ENCODE measurements at regions not wholly inside any gene's neighbourhood (a gene's known extent, or its start where the extent isn't known, plus 50 kb on each side); places are given as distances from the start of the nearest gene placed in this dataset.

DNA sequence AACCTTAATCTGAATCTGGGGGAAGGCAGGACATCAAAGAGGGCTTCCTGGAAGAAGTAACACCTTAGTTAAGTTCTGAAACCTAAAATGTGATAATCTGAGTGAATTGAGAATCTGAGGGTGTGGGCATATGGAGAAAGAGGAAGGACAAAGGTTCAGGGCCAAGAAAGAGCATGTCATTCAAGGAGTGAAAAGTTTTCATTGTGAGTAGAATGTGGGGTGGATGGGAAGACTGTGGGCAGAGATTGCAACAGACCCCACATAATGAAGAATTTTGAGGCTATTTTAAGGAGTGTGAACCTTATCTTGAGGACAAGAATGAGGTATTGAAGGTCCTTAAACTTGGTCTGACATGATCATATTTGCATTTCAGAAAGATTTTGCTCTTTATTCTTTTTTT is 227.2 kb downstream of the PTGER3 start:
- ChIA-PET POLR2A (no interaction called here), RAD21 (ENCODE audit: low non-redundant PET in 1 of 2, low total read pairs in 2 of 2, uncharacterized antibody in 2 of 2, unreplicated experiment in 2 of 2) (no interaction called here), CTCF (interaction anchor here (0.7 kb wide), 1 partner anchor 293 kb away, joined by 3 read pairs; no protein-coding TSS in a partner anchor)
- no peak overlapping the region for H3K4me3 ChIP-seq (replicated peaks in 1 of 2; ENCODE audit: low read depth in 1 of 2, low read length in 2 of 2)
- H2AFZ ChIP-seq (ENCODE audit: low read depth, low read length, poor library complexity, severe bottlenecking), result no peak overlapping the region
- DNase-seq (ENCODE audit: low read depth, low spot score), result no peak
- no peak for ATAC-seq
- no peaks in the 10 kb centered on the region for H3K79me2 ChIP-seq (ENCODE audit: insufficient read depth, low read length)
- no peaks in the 10 kb centered on the region for H3K36me3 ChIP-seq (ENCODE audit: control insufficient read depth in 1 of 2, insufficient read depth in 2 of 2, low read length in 2 of 2)
- no TSS peak for BruUV-seq (replicated peaks)
- H3K4me1 ChIP-seq (ENCODE audit: control insufficient read depth in 1 of 2, insufficient read depth in 2 of 2, low read length in 2 of 2), result no peaks in the 10 kb centered on the region
- H4K20me1 ChIP-seq (ENCODE audit: insufficient read depth), result no peaks in the 10 kb centered on the region
- H3K9me2 ChIP-seq (ENCODE audit: insufficient read depth), result no peaks in the 10 kb centered on the region
- peaks cover 10% of the 10 kb centered on the region; the same call in 1 of the 2 replicates for H3K27me3 ChIP-seq (ENCODE audit: insufficient read depth, low read length)
- intact Hi-C loops (cut with micrococcal nuclease), result no loop called here
- TF ChIP-seq SP1 (IDR thresholded peaks at IDR 0.05; ENCODE audit: low read depth), result no peak
- TF ChIP-seq CBX3 (IDR thresholded peaks at IDR 0.05; ENCODE audit: low read depth), result no peak
- TF ChIP-seq, protein P1, sequence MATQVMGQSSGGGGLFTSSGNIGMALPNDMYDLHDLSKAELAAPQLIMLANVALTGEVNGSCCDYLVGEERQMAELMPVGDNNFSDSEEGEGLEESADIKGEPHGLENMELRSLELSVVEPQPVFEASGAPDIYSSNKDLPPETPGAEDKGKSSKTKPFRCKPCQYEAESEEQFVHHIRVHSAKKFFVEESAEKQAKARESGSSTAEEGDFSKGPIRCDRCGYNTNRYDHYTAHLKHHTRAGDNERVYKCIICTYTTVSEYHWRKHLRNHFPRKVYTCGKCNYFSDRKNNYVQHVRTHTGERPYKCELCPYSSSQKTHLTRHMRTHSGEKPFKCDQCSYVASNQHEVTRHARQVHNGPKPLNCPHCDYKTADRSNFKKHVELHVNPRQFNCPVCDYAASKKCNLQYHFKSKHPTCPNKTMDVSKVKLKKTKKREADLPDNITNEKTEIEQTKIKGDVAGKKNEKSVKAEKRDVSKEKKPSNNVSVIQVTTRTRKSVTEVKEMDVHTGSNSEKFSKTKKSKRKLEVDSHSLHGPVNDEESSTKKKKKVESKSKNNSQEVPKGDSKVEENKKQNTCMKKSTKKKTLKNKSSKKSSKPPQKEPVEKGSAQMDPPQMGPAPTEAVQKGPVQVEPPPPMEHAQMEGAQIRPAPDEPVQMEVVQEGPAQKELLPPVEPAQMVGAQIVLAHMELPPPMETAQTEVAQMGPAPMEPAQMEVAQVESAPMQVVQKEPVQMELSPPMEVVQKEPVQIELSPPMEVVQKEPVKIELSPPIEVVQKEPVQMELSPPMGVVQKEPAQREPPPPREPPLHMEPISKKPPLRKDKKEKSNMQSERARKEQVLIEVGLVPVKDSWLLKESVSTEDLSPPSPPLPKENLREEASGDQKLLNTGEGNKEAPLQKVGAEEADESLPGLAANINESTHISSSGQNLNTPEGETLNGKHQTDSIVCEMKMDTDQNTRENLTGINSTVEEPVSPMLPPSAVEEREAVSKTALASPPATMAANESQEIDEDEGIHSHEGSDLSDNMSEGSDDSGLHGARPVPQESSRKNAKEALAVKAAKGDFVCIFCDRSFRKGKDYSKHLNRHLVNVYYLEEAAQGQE (IDR thresholded peaks at IDR 0.05; ENCODE audit: low read depth), result no peak
- TF ChIP-seq, protein P2, sequence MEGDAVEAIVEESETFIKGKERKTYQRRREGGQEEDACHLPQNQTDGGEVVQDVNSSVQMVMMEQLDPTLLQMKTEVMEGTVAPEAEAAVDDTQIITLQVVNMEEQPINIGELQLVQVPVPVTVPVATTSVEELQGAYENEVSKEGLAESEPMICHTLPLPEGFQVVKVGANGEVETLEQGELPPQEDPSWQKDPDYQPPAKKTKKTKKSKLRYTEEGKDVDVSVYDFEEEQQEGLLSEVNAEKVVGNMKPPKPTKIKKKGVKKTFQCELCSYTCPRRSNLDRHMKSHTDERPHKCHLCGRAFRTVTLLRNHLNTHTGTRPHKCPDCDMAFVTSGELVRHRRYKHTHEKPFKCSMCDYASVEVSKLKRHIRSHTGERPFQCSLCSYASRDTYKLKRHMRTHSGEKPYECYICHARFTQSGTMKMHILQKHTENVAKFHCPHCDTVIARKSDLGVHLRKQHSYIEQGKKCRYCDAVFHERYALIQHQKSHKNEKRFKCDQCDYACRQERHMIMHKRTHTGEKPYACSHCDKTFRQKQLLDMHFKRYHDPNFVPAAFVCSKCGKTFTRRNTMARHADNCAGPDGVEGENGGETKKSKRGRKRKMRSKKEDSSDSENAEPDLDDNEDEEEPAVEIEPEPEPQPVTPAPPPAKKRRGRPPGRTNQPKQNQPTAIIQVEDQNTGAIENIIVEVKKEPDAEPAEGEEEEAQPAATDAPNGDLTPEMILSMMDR (IDR thresholded peaks at IDR 0.05 in 2 of 3, conservative IDR thresholded peaks at IDR 0.05 in 1 of 3; ENCODE audit: borderline replicate concordance in 1 of 3, insufficient read depth in 1 of 3, low read depth in 2 of 3, low read length in 2 of 3), result no peak
- TF ChIP-seq POLR2A (IDR thresholded peaks at IDR 0.05; ENCODE audit: borderline replicate concordance, extremely low read depth, insufficient read depth, insufficient read length), result no peak
- TF ChIP-seq ZNF274 (IDR thresholded peaks at IDR 0.05; ENCODE audit: low read depth, low read length), result no peak
- no peak for TF ChIP-seq CEBPB (IDR thresholded peaks at IDR 0.05; ENCODE audit: low read depth)
- H3K27ac ChIP-seq (ENCODE audit: low read depth, low read length), result no peak overlapping the region
- no peaks in the 10 kb centered on the region for H3K9me3 ChIP-seq (ENCODE audit: control insufficient read depth in 1 of 2, insufficient read depth in 1 of 2, low read depth in 1 of 2, low read length in 2 of 2)
- H3K4me2 ChIP-seq (ENCODE audit: low read length), result no peak overlapping the region
- H3K9ac ChIP-seq (ENCODE audit: low read length), result no peak overlapping the region

All from HCT116 (cell line).